GM18873 (cell line): ENCODE measurements at regions not wholly inside any gene's neighbourhood (a gene's known extent, or its start where the extent isn't known, plus 50 kb on each side); places are given as distances from the start of the nearest gene placed in this dataset.

Experiments
- ATAC-seq: cut with Tn5 transposase; IDR thresholded peaks from one replicate; pipeline ENCODE4 v1.9.1; 2021; ENCODE audit warnings: mild to moderate bottlenecking, moderate library complexity, moderate number of reproducible peaks; ENCODE audit not compliant: unreplicated experiment, low FRiP score

- no peak for ATAC-seq
Measured at GRCh38 chr2:226354434-226354833, 445.2 kb downstream of the IRS1 start.

GRCh38 chr2:226352941-226353560 lies 446.6 kb downstream of the IRS1 start:
- no peak for ATAC-seq

GRCh38 chr2:226351711-226352110 lies 447.9 kb downstream of the IRS1 start:
- ATAC-seq = no peak

- ATAC-seq = no peak
Measured at GRCh38 chr2:226339616-226340015, 460.0 kb downstream of the IRS1 start.

GRCh38 chr2:226338825-226339224 lies 460.8 kb downstream of the IRS1 start:
- no peak for ATAC-seq

GRCh38 chr2:226337941-226338600 lies 461.5 kb downstream of the IRS1 start:
- no peak for ATAC-seq

GRCh38 chr2:226336283-226336682 lies 463.3 kb downstream of the IRS1 start:
- ATAC-seq = no peak

- no peak for ATAC-seq
Measured at GRCh38 chr2:226334981-226335720, 464.5 kb downstream of the IRS1 start.

- ATAC-seq = no peak
Measured at GRCh38 chr2:226333388-226333787, 466.2 kb downstream of the IRS1 start.

- no peak for ATAC-seq
Measured at GRCh38 chr2:226330206-226330605, 469.4 kb downstream of the IRS1 start.

- no peak for ATAC-seq
Measured at GRCh38 chr2:226329180-226329579, 470.4 kb downstream of the IRS1 start.

- ATAC-seq = no peak
Measured at GRCh38 chr2:226327830-226328229, 471.8 kb downstream of the IRS1 start.

GRCh38 chr2:226325526-226325925 lies 474.1 kb downstream of the IRS1 start:
- no peak for ATAC-seq

GRCh38 chr2:226320076-226320948 lies 479.3 kb downstream of the IRS1 start:
- ATAC-seq = no peak

GRCh38 chr2:226317970-226318369 lies 481.6 kb downstream of the IRS1 start:
- no peak for ATAC-seq

GRCh38 chr2:226313060-226313459 lies 486.6 kb downstream of the IRS1 start:
- no peak for ATAC-seq

GRCh38 chr2:226312155-226312554 lies 487.5 kb downstream of the IRS1 start:
- ATAC-seq = no peak

- ATAC-seq = no peak
Measured at GRCh38 chr2:226310146-226310545, 489.5 kb downstream of the IRS1 start.

GRCh38 chr2:226308986-226309385 lies 490.6 kb downstream of the IRS1 start:
- ATAC-seq = no peak

GRCh38 chr2:226308323-226308680 lies 491.3 kb downstream of the IRS1 start:
- ATAC-seq = no peak
